Fibroblast of skin of right biceps (primary cell): ENCODE measurements at regions not wholly inside any gene's neighbourhood (a gene's known extent, or its start where the extent isn't known, plus 50 kb on each side); places are given as distances from the start of the nearest gene placed in this dataset.
A peak's percentile ranks its signal among the peaks of the same experiment; 100 is the strongest.

Experiments
- DNase-seq: peaks from one replicate; pipeline ENCODE4 v3.0.0-alpha.2; 2013

GRCh38 chr11:92322225-92322624, 97.6 kb downstream of the FAT3 start:
- peak; percentile 79 for DNase-seq

GRCh38 chr11:92324890-92325289, 100.3 kb downstream of the FAT3 start:
- no peak for DNase-seq

DNA sequence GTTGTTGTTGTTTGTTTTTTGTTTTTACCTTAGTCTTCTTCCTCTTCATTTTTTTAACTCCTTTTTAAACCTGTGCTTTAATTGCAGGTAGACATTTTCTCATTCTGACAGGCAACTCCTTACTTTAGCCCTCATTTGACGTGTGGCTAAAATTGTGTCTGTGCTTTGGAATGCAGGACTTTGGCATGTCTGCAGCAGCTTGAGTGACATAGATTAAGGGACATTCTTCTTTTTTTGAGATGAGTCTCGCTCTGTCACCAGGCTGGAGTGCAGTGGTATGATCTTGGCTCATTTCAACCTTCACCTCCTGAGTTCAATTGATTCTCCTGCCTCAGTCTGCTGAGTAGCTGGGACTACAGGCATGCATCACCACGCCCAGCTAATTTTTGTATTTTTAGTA, 100.8 kb downstream of the FAT3 start:
- DNase-seq = no peak

- no peak for DNase-seq
These were observed 104.5 kb downstream of the FAT3 start for GRCh38 chr11:92329137-92329536.

DNA sequence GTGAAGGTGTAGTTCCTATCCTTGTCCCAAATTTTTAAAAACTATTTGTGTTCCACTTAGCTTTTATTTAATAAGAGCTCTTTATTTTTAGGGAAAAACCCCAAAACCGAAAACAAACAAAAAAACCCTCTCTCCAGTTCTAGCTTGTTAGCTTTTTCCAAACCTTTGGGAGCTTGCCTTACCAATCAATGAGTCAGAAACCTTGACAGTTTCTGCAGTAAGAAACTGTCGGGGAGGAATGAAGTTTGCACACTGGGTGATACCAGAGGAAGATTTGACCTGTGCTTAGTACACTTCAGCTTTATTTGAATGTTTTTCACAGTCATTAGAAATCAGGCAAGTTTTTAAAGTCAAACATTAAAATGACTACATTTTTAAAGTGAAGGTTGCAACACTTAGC, 105.0 kb downstream of the FAT3 start:
- DNase-seq = peak; percentile 48

- no peak for DNase-seq
These were observed 105.5 kb downstream of the FAT3 start for GRCh38 chr11:92330114-92330513.

- peak; percentile 41 for DNase-seq
These were observed 108.4 kb downstream of the FAT3 start for GRCh38 chr11:92332986-92333385.

DNA sequence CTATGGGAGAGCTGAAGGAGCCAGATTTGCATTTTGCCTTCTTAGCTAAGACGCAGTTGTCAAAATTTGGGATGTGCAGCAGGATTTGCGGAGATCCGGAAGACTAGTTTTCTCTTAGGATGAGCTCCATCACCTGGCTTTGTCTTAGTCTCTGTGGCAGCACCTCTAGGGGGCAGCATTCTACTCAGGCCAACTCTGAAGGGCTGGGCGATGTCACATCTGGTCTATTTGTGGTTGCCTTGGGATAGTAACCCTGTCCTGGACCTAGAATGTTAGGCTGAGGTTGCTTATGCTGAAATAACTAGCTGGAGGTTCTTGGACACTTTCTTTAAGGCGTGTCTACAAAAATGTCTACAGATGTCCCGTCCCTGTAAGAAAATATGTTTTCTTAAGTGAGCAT, 116.2 kb downstream of the FAT3 start:
- DNase-seq = peak; percentile 6

DNA sequence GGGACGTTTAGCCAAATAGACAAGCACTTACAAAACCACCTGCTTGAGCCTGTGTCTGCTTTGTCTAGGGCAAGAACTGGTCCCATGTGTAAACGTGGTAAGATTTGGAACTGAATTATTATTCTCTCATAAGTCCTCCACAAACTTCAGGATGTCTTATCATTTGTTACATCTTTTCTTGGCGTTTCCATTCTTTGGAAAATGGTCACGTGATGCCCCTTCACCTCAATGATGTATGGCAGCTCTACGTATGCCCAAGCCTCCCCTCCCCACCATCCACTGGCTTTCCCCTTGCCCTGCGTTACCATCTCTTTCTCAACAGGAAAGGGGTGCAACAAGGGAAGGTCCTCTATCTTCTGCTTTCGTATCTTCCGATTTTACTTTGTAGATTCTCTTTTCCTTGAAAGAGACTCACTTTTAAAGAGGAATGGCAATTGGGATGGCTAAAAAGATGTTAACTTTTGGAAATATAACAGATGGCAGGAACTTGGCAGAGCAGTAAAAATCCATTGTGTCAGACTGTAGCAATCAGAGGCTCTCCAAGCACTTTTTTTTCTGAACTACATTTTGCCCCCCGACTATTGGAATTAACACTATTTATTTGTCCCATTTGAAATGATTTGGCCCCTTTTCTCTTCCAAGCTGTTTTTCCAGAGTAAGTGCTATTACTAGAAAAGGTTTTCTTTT, 117.6 kb downstream of the FAT3 start:
- DNase-seq = no peak

DNA sequence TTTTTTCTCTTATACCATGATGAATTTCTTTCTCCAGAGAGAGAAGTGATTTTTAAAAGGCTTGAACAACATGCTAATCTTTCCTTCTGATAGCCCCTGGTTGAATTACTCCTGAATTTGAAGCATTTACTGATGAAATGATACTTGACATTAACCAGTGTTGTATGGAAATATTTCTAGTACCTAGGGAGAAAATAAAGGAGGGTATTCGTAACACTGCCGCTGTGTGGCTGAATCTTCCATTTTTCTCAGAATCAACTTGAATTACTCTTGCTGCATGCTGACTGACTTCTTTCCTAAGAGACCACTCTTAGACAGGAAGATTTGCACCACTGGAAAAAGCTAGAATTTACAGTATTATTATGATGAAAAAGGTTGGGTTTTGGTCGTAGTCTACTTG, 118.3 kb downstream of the FAT3 start:
- no peak for DNase-seq

- no peak for DNase-seq
These were observed 121.6 kb downstream of the FAT3 start for GRCh38 chr11:92346220-92346619.

- no peak for DNase-seq
These were observed 122.8 kb downstream of the FAT3 start for GRCh38 chr11:92347454-92347853.

GRCh38 chr11:92349486-92350156, 125.0 kb downstream of the FAT3 start:
- DNase-seq = no peak

DNA sequence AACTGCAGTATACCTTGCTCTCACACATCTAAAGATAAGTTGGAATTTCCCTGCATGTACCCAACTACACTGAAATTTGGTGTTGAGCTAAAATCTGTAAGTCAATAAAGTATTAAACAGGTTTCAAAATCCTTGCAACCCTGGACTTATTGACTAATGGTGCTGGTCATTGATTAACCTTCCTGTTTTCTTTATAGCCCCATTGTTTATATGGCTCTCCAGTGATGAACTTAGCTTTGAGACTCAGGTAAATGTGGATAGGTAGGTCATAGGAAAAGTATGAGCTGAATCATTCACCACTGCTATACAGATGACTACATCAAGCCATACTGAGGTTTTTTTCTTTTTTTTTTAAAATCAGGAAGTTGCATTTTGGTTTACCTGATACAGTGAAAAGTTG, 132.7 kb downstream of the FAT3 start:
- no peak for DNase-seq

- no peak for DNase-seq
These were observed 133.2 kb downstream of the FAT3 start for GRCh38 chr11:92357841-92358240.

DNA sequence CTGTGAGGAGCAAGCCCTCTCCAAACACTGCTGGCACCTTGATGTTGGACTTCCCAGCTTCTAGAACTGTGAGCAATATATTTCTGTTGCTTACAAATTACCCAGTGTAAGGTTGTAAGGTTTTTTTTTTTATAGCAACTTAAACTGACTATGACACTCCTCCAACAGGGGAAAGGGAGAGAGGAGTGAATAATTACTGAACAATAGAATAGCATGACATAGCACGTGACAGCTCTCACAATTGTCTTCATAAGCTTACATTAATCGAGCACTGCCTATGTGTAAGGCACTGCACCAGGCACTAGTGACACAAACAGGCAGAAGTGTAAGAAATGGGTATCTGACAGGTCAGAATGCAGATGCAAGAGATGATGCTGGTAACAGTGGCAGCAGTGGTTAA, 136.9 kb downstream of the FAT3 start:
- DNase-seq = no peak

DNA sequence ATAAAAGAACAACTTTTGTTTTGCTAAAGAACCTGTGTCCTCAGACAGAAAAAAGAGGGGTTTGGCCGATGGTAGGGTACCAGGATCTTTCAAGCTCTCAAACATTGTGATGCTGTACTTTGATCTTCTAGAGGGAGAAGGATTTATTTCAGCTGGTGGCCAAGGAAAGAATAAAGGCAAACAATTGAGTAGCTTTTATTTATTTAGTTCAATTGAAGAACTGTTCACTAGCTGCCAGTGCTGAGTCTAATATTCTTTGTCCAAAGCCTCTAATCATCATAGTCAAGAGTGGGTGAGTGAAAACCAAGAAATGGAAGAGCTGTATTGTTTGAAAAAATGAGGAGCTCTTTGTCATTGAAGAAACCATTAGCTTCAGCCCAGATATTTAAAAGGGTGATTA, 138.4 kb downstream of the FAT3 start:
- DNase-seq = no peak

- no peak for DNase-seq
These were observed 139.6 kb downstream of the FAT3 start for GRCh38 chr11:92364177-92364576.

DNA sequence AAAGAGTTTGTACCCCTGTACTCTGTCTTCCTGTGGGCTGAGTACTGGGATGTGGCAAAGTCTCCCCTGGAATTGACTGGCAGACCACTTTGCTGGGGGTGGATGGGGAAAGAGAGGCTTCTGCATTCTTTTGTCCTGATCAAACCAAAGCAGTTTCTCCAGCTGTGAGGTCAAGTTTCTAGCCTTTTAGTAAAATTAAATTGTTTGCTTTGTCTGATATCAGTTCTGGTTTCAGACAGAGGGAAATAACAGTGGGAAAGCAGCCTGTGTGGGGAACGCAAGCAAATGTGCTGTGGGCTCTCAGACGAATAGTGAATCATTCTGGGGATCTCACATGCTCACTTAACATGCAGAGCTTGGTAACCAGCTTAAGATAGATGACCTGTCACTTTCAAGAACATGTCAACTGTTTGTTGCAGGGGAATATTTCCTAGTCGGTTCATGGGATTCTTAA, 151.6 kb downstream of the FAT3 start:
- DNase-seq = peak; percentile 67

GRCh38 chr11:92376680-92377079, 152.1 kb downstream of the FAT3 start:
- DNase-seq = no peak

- peak; percentile 83 for DNase-seq
These were observed 156.3 kb downstream of the FAT3 start for GRCh38 chr11:92380882-92381281.

- DNase-seq = no peak
These were observed 157.7 kb downstream of the FAT3 start for GRCh38 chr11:92382311-92382710.

DNA sequence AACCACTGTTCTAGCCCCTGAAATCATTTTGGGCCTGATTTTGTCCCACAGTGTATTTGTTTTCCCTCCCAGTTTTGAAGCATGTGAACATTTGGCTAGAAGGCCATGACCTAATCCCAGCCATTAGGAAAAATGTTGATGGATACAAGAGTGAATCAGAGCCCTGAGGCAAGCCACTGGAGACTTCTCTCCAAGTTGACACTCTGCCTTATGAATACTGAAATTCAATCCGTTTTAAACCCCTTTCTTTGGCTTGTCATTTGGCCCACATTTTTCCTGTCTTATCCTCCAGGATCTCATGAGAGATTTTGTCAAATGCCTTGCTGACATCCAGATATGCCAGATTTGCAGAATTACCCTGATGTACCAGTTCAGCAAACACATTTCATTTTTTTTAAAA, 158.8 kb downstream of the FAT3 start:
- DNase-seq = peak; percentile 72

- peak; percentile 83 for DNase-seq
These were observed 159.7 kb downstream of the FAT3 start for GRCh38 chr11:92384358-92384757.

GRCh38 chr11:92384802-92385201, 160.2 kb downstream of the FAT3 start:
- no peak for DNase-seq
